ENCODE measurements at regions not wholly inside any gene's neighbourhood (a gene's known extent, or its start where the extent isn't known, plus 50 kb on each side); places are given as distances from the start of the nearest gene placed in this dataset.

GRCh38 chr9:14447103-14447502 is 133.2 kb upstream of the NFIB start:
- Histone ChIP-seq H4K20me1 (replicated peaks; ENCODE audit: control insufficient read depth, insufficient read depth, low read length) (no peaks in the 10 kb centered on the region), H3K9ac (ENCODE audit: insufficient read depth in 1 of 2, low read depth in 2 of 2, low read length in 2 of 2) (no peak overlapping the region), H3K36me3 (ENCODE audit: control insufficient read depth, insufficient read depth, low read length) (no peaks in the 10 kb centered on the region), H2AFZ (ENCODE audit: low read depth, low read length) (no peak overlapping the region), H3K4me1 (replicated peaks in 1 of 2; ENCODE audit: control insufficient read depth in 2 of 2, insufficient read depth in 2 of 2, low read length in 2 of 2) (peaks cover 0 to 1% of the 10 kb centered on the region in 2 experiments; a peak in 3 of 5 replicates), H3K9me1 (ENCODE audit: control insufficient read depth, insufficient read depth, low read length) (no peaks in the 10 kb centered on the region), H3K9me3 (replicated peaks; ENCODE audit: control insufficient read depth, insufficient read depth, low read depth, low read length) (no peaks in the 10 kb centered on the region), H3K4me2 (ENCODE audit: insufficient read depth, low read length) (no peak overlapping the region), H3K79me2 (ENCODE audit: control insufficient read depth, insufficient read depth, low read length) (no peaks in the 10 kb centered on the region), H3K27ac (ENCODE audit: extremely low read depth, low read depth, low read length) (no peak overlapping the region), H3K4me3 (no peak overlapping the region), H3K27me3 (ENCODE audit: control insufficient read depth in 2 of 2, insufficient read depth in 2 of 2, low read length in 2 of 2) (no peaks in the 10 kb centered on the region; a peak in 1 of 5 replicates)
- WGBS (ENCODE audit: insufficient coverage, low coverage, missing lambda C conversion rate): 26% methylated on average over 3 of the region's 3 CpGs
- POLR2A ChIA-PET: no interaction called here
- in situ Hi-C loops (cut with MboI) (loop anchor here (10.0 to 25.0 kb wide), 3 partner anchors 318 to 1010 kb away; no protein-coding TSS in a partner anchor), intact Hi-C loops (cut with micrococcal nuclease) (no loop called here)
- CTCF ChIA-PET (ENCODE audit: low intra/inter-chr PET ratio): no interaction called here
- no peak for DNase-seq (ENCODE audit: extremely low read depth in 1 of 4, low spot score in 3 of 4)
- no peak for ATAC-seq
- TF ChIP-seq NFATC3 (IDR thresholded peaks at IDR 0.05): no peak
- TF ChIP-seq ZNF41 (CRISPR knock-in tag; conservative IDR thresholded peaks at IDR 0.05): peak; percentile 90
- FAIRE-seq: no peak
- no TSS peak for BruUV-seq (replicated peaks)

- FAIRE-seq: no peak
- Histone ChIP-seq H3K9ac (ENCODE audit: insufficient read depth in 1 of 2, low read depth in 2 of 2, low read length in 2 of 2) (no peak overlapping the region), H3K4me2 (ENCODE audit: insufficient read depth, low read length) (no peak overlapping the region), H2AFZ (ENCODE audit: low read depth, low read length) (no peak overlapping the region), H3K79me2 (ENCODE audit: control insufficient read depth, insufficient read depth, low read length) (no peaks in the 10 kb centered on the region), H3K4me1 (replicated peaks in 1 of 2; ENCODE audit: control insufficient read depth in 2 of 2, insufficient read depth in 2 of 2, low read length in 2 of 2) (peaks cover 0 to 7% of the 10 kb centered on the region in 2 experiments; a peak in 3 of 5 replicates), H3K27ac (ENCODE audit: extremely low read depth, low read depth, low read length) (no peak overlapping the region), H3K9me1 (ENCODE audit: control insufficient read depth, insufficient read depth, low read length) (no peaks in the 10 kb centered on the region), H4K20me1 (replicated peaks; ENCODE audit: control insufficient read depth, insufficient read depth, low read length) (no peaks in the 10 kb centered on the region), H3K4me3 (no peak overlapping the region), H3K36me3 (ENCODE audit: control insufficient read depth, insufficient read depth, low read length) (no peaks in the 10 kb centered on the region), H3K9me3 (replicated peaks; ENCODE audit: control insufficient read depth, insufficient read depth, low read depth, low read length) (no peaks in the 10 kb centered on the region), H3K27me3 (ENCODE audit: control insufficient read depth in 2 of 2, insufficient read depth in 2 of 2, low read length in 2 of 2) (no peaks in the 10 kb centered on the region)
- in situ Hi-C loops (cut with MboI) (loop anchor here (10.0 to 25.0 kb wide), 3 partner anchors 319 to 1009 kb away; no protein-coding TSS in a partner anchor), intact Hi-C loops (cut with micrococcal nuclease) (no loop called here)
- no TSS peak for BruUV-seq (replicated peaks)
- no peak for TF ChIP-seq ZNF121 (CRISPR knock-in tag; conservative IDR thresholded peaks at IDR 0.05)
- ChIA-PET CTCF (ENCODE audit: low intra/inter-chr PET ratio) (no interaction called here), POLR2A (no interaction called here)
- DNase-seq (ENCODE audit: extremely low read depth in 1 of 4, low spot score in 3 of 4): no peak
- 29% methylated on average over 3 of the region's 3 CpGs for WGBS (ENCODE audit: insufficient coverage, low coverage, missing lambda C conversion rate)
- ATAC-seq: no peak
Observed at GRCh38 chr9:14445946-14446345, 132.0 kb upstream of the NFIB start.

Measured in K562 (cell line).